ENCODE measurements at regions not wholly inside any gene's neighbourhood (a gene's known extent, or its start where the extent isn't known, plus 50 kb on each side); places are given as distances from the start of the nearest gene placed in this dataset.

GRCh38 chr14:47846008-47846407 lies 170.6 kb upstream of the MDGA2 start:
- TF ChIP-seq, protein P1, sequence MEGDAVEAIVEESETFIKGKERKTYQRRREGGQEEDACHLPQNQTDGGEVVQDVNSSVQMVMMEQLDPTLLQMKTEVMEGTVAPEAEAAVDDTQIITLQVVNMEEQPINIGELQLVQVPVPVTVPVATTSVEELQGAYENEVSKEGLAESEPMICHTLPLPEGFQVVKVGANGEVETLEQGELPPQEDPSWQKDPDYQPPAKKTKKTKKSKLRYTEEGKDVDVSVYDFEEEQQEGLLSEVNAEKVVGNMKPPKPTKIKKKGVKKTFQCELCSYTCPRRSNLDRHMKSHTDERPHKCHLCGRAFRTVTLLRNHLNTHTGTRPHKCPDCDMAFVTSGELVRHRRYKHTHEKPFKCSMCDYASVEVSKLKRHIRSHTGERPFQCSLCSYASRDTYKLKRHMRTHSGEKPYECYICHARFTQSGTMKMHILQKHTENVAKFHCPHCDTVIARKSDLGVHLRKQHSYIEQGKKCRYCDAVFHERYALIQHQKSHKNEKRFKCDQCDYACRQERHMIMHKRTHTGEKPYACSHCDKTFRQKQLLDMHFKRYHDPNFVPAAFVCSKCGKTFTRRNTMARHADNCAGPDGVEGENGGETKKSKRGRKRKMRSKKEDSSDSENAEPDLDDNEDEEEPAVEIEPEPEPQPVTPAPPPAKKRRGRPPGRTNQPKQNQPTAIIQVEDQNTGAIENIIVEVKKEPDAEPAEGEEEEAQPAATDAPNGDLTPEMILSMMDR (IDR thresholded peaks at IDR 0.05), result no peak
- TF ChIP-seq ZFX (IDR thresholded peaks at IDR 0.05; ENCODE audit: borderline replicate concordance), result no peak

Measured in 22Rv1 (cell line).